ENCODE measurements at regions not wholly inside any gene's neighbourhood (a gene's known extent, or its start where the extent isn't known, plus 50 kb on each side); places are given as distances from the start of the nearest gene placed in this dataset.
A peak's percentile ranks its signal among the peaks of the same experiment; 100 is the strongest.

GRCh38 chr7:101764221-101764620, 53.2 kb upstream of the CUX1 start (continued):
- TF ChIP-seq HOXB13 (CRISPR knock-in tag; IDR thresholded peaks at IDR 0.05; ENCODE audit: low read depth) = no peak
- TF ChIP-seq POLR2AphosphoS2 (conservative IDR thresholded peaks at IDR 0.05; ENCODE audit: low read length) = no peak
- TF ChIP-seq TFCP2L1 (CRISPR knock-in tag; IDR thresholded peaks at IDR 0.05) = no peak
- TF ChIP-seq SREBF2 (IDR thresholded peaks at IDR 0.05) = no peak

- no peaks in the 10 kb centered on the region for H3K9me3 ChIP-seq
- no peak for DNase-seq (ENCODE audit: low read depth in 1 of 2, low spot score in 1 of 2)
- POLR2A ChIA-PET = no interaction called here
- no peak overlapping the region for H3K27ac ChIP-seq
- H3K4me2 ChIP-seq = no peak overlapping the region
- ATAC-seq = peak in 1 of 2 experiments; percentile 38; a peak in 3 of 6 replicates
- CTCF ChIA-PET = interaction anchor here (0.6 to 2.0 kb wide), 4 partner anchors 15 to 1265 kb away, joined by 4 to 8 read pairs (median 6); no protein-coding TSS in a partner anchor
- TF ChIP-seq E2F6 (IDR thresholded peaks at IDR 0.05; ENCODE audit: borderline replicate concordance, low read depth) (no peak), EHMT2 (IDR thresholded peaks at IDR 0.05; ENCODE audit: low read depth) (no peak), HES2 (IDR thresholded peaks at IDR 0.05) (no peak), ZC3H11A (IDR thresholded peaks at IDR 0.05) (no peak), SREBF2 (IDR thresholded peaks at IDR 0.05) (no peak), MAZ (IDR thresholded peaks at IDR 0.05; ENCODE audit: borderline replicate concordance, low read depth, low read length) (no peak), ELK1 (IDR thresholded peaks at IDR 0.05; ENCODE audit: low read depth, low read length) (no peak), JUNB (IDR thresholded peaks at IDR 0.05) (no peak), POLR2A (IDR thresholded peaks at IDR 0.05; ENCODE audit: low read length) (no peak), ZFP36 (IDR thresholded peaks at IDR 0.05; ENCODE audit: borderline replicate concordance, partially characterized antibody) (no peak), FOSL2 (IDR thresholded peaks at IDR 0.05) (no peak), FOSL2 (CRISPR knock-in tag; IDR thresholded peaks at IDR 0.05) (no peak)
- WGBS (ENCODE audit: missing lambda C conversion rate) = 77% methylated on average over 6 of the region's 6 CpGs
- FAIRE-seq = no peak
- H3K4me3 ChIP-seq = no peak overlapping the region
- H3K4me1 ChIP-seq = no peaks in the 10 kb centered on the region
Measured at GRCh38 chr7:101767544-101767943, 49.9 kb upstream of the CUX1 start.
